Gastroesophageal sphincter (tissue), 3 donors: ENCODE measurements at regions not wholly inside any gene's neighbourhood (a gene's known extent, or its start where the extent isn't known, plus 50 kb on each side); places are given as distances from the start of the nearest gene placed in this dataset.

ENCODE experiments used
- EP300 ChIP-seq: sonication (generic); formaldehyde crosslinking; IDR thresholded peaks from one replicate; pipeline ENCODE4 v1.6.1; 2017; ENCODE audit warnings: antibody characterized with exemption, mild to moderate bottlenecking
- POLR2A ChIP-seq, 2 donors: fragments of 450-650 bp; IDR thresholded peaks; one replicate each; pipeline ENCODE4 v1.6.1; 2017; ENCODE audit warnings: antibody characterized with exemption in 2 of 2, mild to moderate bottlenecking in 2 of 2, moderate library complexity in 1 of 2
- POLR2AphosphoS5 ChIP-seq: sonication (generic); formaldehyde crosslinking; IDR thresholded peaks from one replicate; pipeline ENCODE4 v1.6.1; 2017; ENCODE audit warnings: antibody characterized with exemption
- TF ChIP-seq, protein P1 (sequence below), 4 experiments: fragments of 200-600 bp in 2 of 4; fragments of 450-650 bp in 2 of 4; sonication (generic) in 1 of 4; IDR thresholded peaks; one replicate each; pipeline ENCODE4 v1.5.1; 2017 to 2019; ENCODE audit warnings: antibody characterized with exemption in 4 of 4, mild to moderate bottlenecking in 2 of 4, moderate library complexity in 2 of 4

DNA sequence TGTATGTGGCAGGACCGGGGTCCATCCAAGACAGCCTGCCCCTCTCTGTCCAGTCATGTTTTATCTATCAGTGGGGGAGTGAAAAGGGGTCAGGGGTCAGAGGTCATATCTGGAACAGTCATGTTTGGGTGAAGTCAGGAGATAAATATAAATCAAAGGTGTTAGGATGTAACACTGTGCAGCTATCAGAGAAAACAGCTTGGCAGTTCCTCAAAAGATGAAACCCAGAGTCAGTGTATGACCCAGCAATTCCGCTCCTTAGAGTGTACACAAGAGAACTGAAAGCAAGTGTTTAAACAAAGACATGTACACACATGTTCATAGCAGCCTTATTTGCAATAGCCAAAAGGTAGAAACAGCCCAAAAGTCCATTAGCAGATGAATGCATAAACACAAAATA, 361.3 kb downstream of the FOXL1 start:
- TF ChIP-seq POLR2AphosphoS5 = no peak
- TF ChIP-seq, protein P1, sequence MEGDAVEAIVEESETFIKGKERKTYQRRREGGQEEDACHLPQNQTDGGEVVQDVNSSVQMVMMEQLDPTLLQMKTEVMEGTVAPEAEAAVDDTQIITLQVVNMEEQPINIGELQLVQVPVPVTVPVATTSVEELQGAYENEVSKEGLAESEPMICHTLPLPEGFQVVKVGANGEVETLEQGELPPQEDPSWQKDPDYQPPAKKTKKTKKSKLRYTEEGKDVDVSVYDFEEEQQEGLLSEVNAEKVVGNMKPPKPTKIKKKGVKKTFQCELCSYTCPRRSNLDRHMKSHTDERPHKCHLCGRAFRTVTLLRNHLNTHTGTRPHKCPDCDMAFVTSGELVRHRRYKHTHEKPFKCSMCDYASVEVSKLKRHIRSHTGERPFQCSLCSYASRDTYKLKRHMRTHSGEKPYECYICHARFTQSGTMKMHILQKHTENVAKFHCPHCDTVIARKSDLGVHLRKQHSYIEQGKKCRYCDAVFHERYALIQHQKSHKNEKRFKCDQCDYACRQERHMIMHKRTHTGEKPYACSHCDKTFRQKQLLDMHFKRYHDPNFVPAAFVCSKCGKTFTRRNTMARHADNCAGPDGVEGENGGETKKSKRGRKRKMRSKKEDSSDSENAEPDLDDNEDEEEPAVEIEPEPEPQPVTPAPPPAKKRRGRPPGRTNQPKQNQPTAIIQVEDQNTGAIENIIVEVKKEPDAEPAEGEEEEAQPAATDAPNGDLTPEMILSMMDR (IDR thresholded peaks at IDR 0.05) = no peak
- TF ChIP-seq POLR2A (IDR thresholded peaks at IDR 0.05) = no peak
- no peak for TF ChIP-seq EP300
